SU-DHL-6 (cell line): ENCODE measurements at regions not wholly inside any gene's neighbourhood (a gene's known extent, or its start where the extent isn't known, plus 50 kb on each side); places are given as distances from the start of the nearest gene placed in this dataset.

Source experiments
- CTCF ChIP-seq: fragments of 200-600 bp; sonication (generic); IDR thresholded peaks from one replicate; pipeline ENCODE4 v1.5.1; 2017; ENCODE audit warnings: antibody characterized with exemption, mild to moderate bottlenecking, low read length, moderate library complexity; ENCODE audit not compliant: insufficient read depth, poor library complexity, severe bottlenecking
- EZH2phosphoT487 ChIP-seq: fragments of 200-600 bp; sonication (generic), shearing (Covaris generic); conservative IDR thresholded peaks from 2 replicates; pipeline ENCODE4 v1.6.1; 2018; ENCODE audit warnings: mild to moderate bottlenecking, antibody characterized with exemption, low read length, moderate library complexity, mixed read lengths

DNA sequence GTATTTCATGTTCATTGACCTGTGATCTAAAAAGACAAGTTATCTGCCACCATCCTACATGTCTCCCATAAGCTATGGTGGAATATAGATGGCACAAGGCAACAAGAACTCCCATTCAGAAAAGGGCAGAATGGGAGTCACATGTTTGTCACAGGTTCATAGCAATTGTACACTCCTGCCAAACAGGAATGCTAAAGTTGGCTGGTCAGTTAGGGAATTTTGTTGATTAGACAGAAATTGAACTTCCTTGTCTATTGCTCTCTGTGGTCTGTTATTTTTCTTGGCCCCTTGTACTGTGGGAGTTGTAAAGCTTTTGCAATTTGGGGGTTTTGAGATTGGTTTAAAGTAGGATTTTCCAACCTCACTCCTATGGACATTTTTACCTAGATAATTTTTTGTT lies 101.7 kb upstream of the SOD3 start:
- TF ChIP-seq EZH2phosphoT487: no peak
- TF ChIP-seq CTCF: no peak
